SK-N-SH (cell line): ENCODE measurements at regions not wholly inside any gene's neighbourhood (a gene's known extent, or its start where the extent isn't known, plus 50 kb on each side); places are given as distances from the start of the nearest gene placed in this dataset.

Source experiments
- CTCF ChIA-PET: fragments of 300-600, 350-600 bp; formaldehyde crosslinking; extraction: SDS; loops from one replicate; lab custom pipeline; 2021; lab: Yijun Ruan, JAX
- POLR2A ChIA-PET: fragments of 350-600 bp; sonication (Branson Sonifier 250); formaldehyde crosslinking; extraction: SDS; loops from one replicate; lab custom pipeline; 2020; ENCODE audit warnings: antibody characterized with exemption, inconsistent platforms; lab: Yijun Ruan, JAX
- DNase-seq: peaks from one replicate; pipeline ENCODE4 v3.0.0; 2012
- H2AFZ ChIP-seq: fragments of 200-600 bp; sonication (generic); 2 replicates; pipeline ENCODE4 v1.8.1; 2016; ENCODE audit warnings: antibody characterized with exemption, mild to moderate bottlenecking, low read depth
- H3F3A ChIP-seq: fragments of 200-600 bp; sonication (generic); replicated peaks from 2 replicates; pipeline ENCODE3; 2016; ENCODE audit warnings: antibody characterized with exemption, mild to moderate bottlenecking; ENCODE audit not compliant: insufficient read depth
- H3K27ac ChIP-seq, 2 experiments: fragments of 200-500 bp in 1 of 2; fragments of 200-600 bp in 1 of 2; sonication (Bioruptor generic) in 1 of 2; sonication (generic), shearing (Covaris generic) in 1 of 2; 2 replicates each; pipeline versions ENCODE4 v1.5.1 to v1.6.1; 2014 to 2016; ENCODE audit warnings: low read depth in 2 of 2, inconsistent platforms in 1 of 2, low read length in 1 of 2, mild to moderate bottlenecking in 1 of 2, mixed read lengths in 1 of 2
- H3K27me3 ChIP-seq: fragments of 200-600 bp; sonication (generic), shearing (Covaris generic); 2 replicates; pipeline ENCODE4 v1.6.1; 2016; ENCODE audit warnings: mixed run types; ENCODE audit not compliant: insufficient read depth
- H3K36me3 ChIP-seq, 2 experiments: fragments of 200-500 bp in 1 of 2; fragments of 200-600 bp in 1 of 2; sonication (Bioruptor generic) in 1 of 2; sonication (generic) in 1 of 2; replicated peaks in 1 of 2; 2 replicates each; pipeline versions ENCODE3 to v1.5.1; 2014 to 2016; ENCODE audit warnings: low read length in 1 of 2, mild to moderate bottlenecking in 1 of 2; ENCODE audit not compliant: insufficient read depth in 2 of 2, control insufficient read depth in 1 of 2
- H3K4me1 ChIP-seq, 2 experiments: fragments of 200-500 bp in 1 of 2; fragments of 200-600 bp in 1 of 2; sonication (Bioruptor generic) in 1 of 2; sonication (generic), shearing (Covaris generic) in 1 of 2; 2 replicates each; pipeline versions ENCODE4 v1.5.1 to v1.6.1; 2014 to 2016; ENCODE audit warnings: low read depth in 1 of 2, low read length in 1 of 2, mixed run types in 1 of 2; ENCODE audit not compliant: insufficient read depth in 2 of 2, control insufficient read depth in 1 of 2
- H3K4me2 ChIP-seq: fragments of 200-600 bp; sonication (generic), shearing (Covaris generic); 2 replicates; pipeline ENCODE4 v1.6.1; 2017; ENCODE audit warnings: mixed run types
- H3K4me3 ChIP-seq, 2 experiments: fragments of 200-500 bp in 1 of 2; fragments of 200-600 bp in 1 of 2; sonication (Bioruptor generic) in 1 of 2; sonication (generic), shearing (Covaris generic) in 1 of 2; 2 replicates each; pipeline versions ENCODE4 v1.5.1 to v1.8.1; 2014 to 2016; ENCODE audit warnings: low read depth in 2 of 2, inconsistent platforms in 1 of 2, low read length in 1 of 2, mild to moderate bottlenecking in 1 of 2, mixed read lengths in 1 of 2, moderate library complexity in 1 of 2
- H3K79me2 ChIP-seq: fragments of 200-600 bp; sonication (generic); 2 replicates; pipeline ENCODE4 v1.8.1; 2017; ENCODE audit warnings: mild to moderate bottlenecking; ENCODE audit not compliant: insufficient read depth
- H3K9ac ChIP-seq: fragments of 200-600 bp; sonication (generic); 2 replicates; pipeline ENCODE4 v1.6.1; 2017; ENCODE audit warnings: mixed run types
- H3K9me2 ChIP-seq: fragments of 200-600 bp; sonication (generic); 2 replicates; pipeline ENCODE4 v1.6.1; 2017; ENCODE audit warnings: mixed run types
- H3K9me3 ChIP-seq: fragments of 200-600 bp; sonication (generic); 2 replicates; pipeline ENCODE4 v1.6.1; 2017; ENCODE audit warnings: mixed run types, mild to moderate bottlenecking, moderate library complexity
- H4K20me1 ChIP-seq: fragments of 200-600 bp; sonication (generic); 2 replicates; pipeline ENCODE4 v1.6.1; 2017; ENCODE audit warnings: mild to moderate bottlenecking, mixed run types; ENCODE audit not compliant: insufficient read depth
- EP300 ChIP-seq, 2 experiments: IDR thresholded peaks; 2 replicates each; pipeline versions ENCODE4 v1.4.0 to v1.6.1; 2012; ENCODE audit warnings: borderline replicate concordance in 1 of 2, low read depth in 1 of 2, low read length in 1 of 2
- EZH2phosphoT487 ChIP-seq: fragments of 200-600 bp; sonication (generic); IDR thresholded peaks from 2 replicates; pipeline ENCODE4 v1.6.1; 2017; ENCODE audit warnings: low read depth, mixed run types, mild to moderate bottlenecking, antibody characterized with exemption, moderate library complexity, borderline replicate concordance
- FOSL2 ChIP-seq: IDR thresholded peaks from 2 replicates; pipeline ENCODE4 v1.4.0; 2012; ENCODE audit warnings: low read depth, mild to moderate bottlenecking, moderate library complexity, borderline replicate concordance
- FOXJ3 ChIP-seq: sonication (generic); formaldehyde crosslinking; IDR thresholded peaks from 2 replicates; pipeline ENCODE4 v1.5.1; 2020; ENCODE audit warnings: mild to moderate bottlenecking, missing genetic modification reagents
- JUND ChIP-seq: IDR thresholded peaks from 2 replicates; pipeline ENCODE4 v1.4.0; 2012
- MXI1 ChIP-seq: IDR thresholded peaks from 2 replicates; pipeline ENCODE4 v1.6.1; 2012; ENCODE audit warnings: mild to moderate bottlenecking, low read depth, low read length, improper control_type of control experiment
- PBX3 ChIP-seq: IDR thresholded peaks from 2 replicates; pipeline ENCODE4; 2012
- RAD21 ChIP-seq: IDR thresholded peaks from 2 replicates; pipeline ENCODE4 v1.6.1; 2012; ENCODE audit warnings: mild to moderate bottlenecking, low read length
- RCOR1 ChIP-seq: fragments of 150-350 bp; IDR thresholded peaks from 2 replicates; pipeline ENCODE4 v1.6.1; 2017; ENCODE audit warnings: antibody characterized with exemption, low read length
- REST ChIP-seq: IDR thresholded peaks from 2 replicates; pipeline ENCODE4 v1.6.1; 2012; ENCODE audit warnings: mild to moderate bottlenecking, low read depth, low read length, moderate library complexity
- RXRA ChIP-seq: IDR thresholded peaks from 2 replicates; pipeline ENCODE4 v1.4.0; 2012; ENCODE audit warnings: low read depth, mild to moderate bottlenecking, borderline replicate concordance
- WGBS: methylation state at CpG from one replicate; pipeline ENCODE4 v1.1.6; 2017; ENCODE audit warnings: low lambda C conversion rate; 5-methylcytosine and 5-hydroxymethylcytosine counted together
- TF ChIP-seq, protein P1 (sequence below): fragments of 150-350 bp; IDR thresholded peaks from 2 replicates; pipeline ENCODE4 v1.6.1; 2016; ENCODE audit warnings: mild to moderate bottlenecking, low read depth, low read length
- TF ChIP-seq, protein P2 (sequence below): IDR thresholded peaks from 2 replicates; pipeline ENCODE4 v1.4.0; 2012; ENCODE audit warnings: low read depth, borderline replicate concordance
- TF ChIP-seq, protein P3 (sequence below): IDR thresholded peaks from 2 replicates; pipeline ENCODE4 v1.4.0; 2012; ENCODE audit warnings: low read depth, borderline replicate concordance

- TF ChIP-seq, protein P1, sequence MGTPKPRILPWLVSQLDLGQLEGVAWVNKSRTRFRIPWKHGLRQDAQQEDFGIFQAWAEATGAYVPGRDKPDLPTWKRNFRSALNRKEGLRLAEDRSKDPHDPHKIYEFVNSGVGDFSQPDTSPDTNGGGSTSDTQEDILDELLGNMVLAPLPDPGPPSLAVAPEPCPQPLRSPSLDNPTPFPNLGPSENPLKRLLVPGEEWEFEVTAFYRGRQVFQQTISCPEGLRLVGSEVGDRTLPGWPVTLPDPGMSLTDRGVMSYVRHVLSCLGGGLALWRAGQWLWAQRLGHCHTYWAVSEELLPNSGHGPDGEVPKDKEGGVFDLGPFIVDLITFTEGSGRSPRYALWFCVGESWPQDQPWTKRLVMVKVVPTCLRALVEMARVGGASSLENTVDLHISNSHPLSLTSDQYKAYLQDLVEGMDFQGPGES = no peak
- TF ChIP-seq MXI1 (no peak), RAD21 (no peak)
- TF ChIP-seq, protein P2, sequence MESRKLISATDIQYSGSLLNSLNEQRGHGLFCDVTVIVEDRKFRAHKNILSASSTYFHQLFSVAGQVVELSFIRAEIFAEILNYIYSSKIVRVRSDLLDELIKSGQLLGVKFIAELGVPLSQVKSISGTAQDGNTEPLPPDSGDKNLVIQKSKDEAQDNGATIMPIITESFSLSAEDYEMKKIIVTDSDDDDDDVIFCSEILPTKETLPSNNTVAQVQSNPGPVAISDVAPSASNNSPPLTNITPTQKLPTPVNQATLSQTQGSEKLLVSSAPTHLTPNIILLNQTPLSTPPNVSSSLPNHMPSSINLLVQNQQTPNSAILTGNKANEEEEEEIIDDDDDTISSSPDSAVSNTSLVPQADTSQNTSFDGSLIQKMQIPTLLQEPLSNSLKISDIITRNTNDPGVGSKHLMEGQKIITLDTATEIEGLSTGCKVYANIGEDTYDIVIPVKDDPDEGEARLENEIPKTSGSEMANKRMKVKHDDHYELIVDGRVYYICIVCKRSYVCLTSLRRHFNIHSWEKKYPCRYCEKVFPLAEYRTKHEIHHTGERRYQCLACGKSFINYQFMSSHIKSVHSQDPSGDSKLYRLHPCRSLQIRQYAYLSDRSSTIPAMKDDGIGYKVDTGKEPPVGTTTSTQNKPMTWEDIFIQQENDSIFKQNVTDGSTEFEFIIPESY = no peak
Measured at GRCh38 chr20:57894096-57894495, 184.3 kb upstream of the PMEPA1 start (continued).

GRCh38 chr20:57893366-57893999, 183.7 kb upstream of the PMEPA1 start:
- Histone ChIP-seq H2AFZ (no peak overlapping the region), H3K36me3 (no peaks in the 10 kb centered on the region), H3K27me3 (no peaks in the 10 kb centered on the region; the same call in 1 of the 2 replicates), H3K4me1 (peaks cover 0 to 37% of the 10 kb centered on the region in 2 experiments; a peak in 1 of 4 replicates), H3F3A (no peaks in the 10 kb centered on the region), H4K20me1 (no peaks in the 10 kb centered on the region), H3K9me2 (no peaks in the 10 kb centered on the region), H3K9ac (no peak overlapping the region), H3K4me2 (no peak overlapping the region), H3K27ac (no peak overlapping the region; a peak in 1 of 4 replicates), H3K79me2 (no peaks in the 10 kb centered on the region), H3K4me3 (no peak overlapping the region), H3K9me3 (no peaks in the 10 kb centered on the region)
- CTCF ChIA-PET = interaction anchor here (1.9 to 2.0 kb wide), 2 partner anchors 194 to 239 kb away, joined by 5 to 6 read pairs; no protein-coding TSS in a partner anchor
- POLR2A ChIA-PET = no interaction called here
- whole genome bisulfite sequencing = 75% methylated on average over 16 of the region's 16 CpGs
- TF ChIP-seq, protein P1 = no peak
- TF ChIP-seq FOSL2 = no peak
- TF ChIP-seq JUND = no peak
- TF ChIP-seq PBX3 = no peak
- TF ChIP-seq, protein P3, sequence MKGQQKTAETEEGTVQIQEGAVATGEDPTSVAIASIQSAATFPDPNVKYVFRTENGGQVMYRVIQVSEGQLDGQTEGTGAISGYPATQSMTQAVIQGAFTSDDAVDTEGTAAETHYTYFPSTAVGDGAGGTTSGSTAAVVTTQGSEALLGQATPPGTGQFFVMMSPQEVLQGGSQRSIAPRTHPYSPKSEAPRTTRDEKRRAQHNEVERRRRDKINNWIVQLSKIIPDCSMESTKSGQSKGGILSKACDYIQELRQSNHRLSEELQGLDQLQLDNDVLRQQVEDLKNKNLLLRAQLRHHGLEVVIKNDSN = no peak
- TF ChIP-seq EP300 (IDR thresholded peaks at IDR 0.05; ENCODE audit: borderline replicate concordance in 1 of 2, low read depth in 1 of 2, low read length in 1 of 2) = no peak
- TF ChIP-seq RXRA = no peak
- TF ChIP-seq, protein P2 = no peak
- TF ChIP-seq EZH2phosphoT487 = no peak
- no peak for TF ChIP-seq RCOR1
- TF ChIP-seq FOXJ3 (CRISPR knock-in tag) = no peak
- TF ChIP-seq REST = no peak
- no peak for DNase-seq
